Liver (tissue), 3 donors: ENCODE measurements at regions not wholly inside any gene's neighbourhood (a gene's known extent, or its start where the extent isn't known, plus 50 kb on each side); places are given as distances from the start of the nearest gene placed in this dataset.

Source experiments
- EGR1 ChIP-seq, 2 donors: IDR thresholded peaks; 2 replicates each; pipeline ENCODE4 v1.6.1; 2016 to 2018; ENCODE audit warnings: antibody characterized with exemption in 2 of 2, low read depth in 2 of 2
- GABPA ChIP-seq, 2 donors: IDR thresholded peaks in 1 of 2; conservative IDR thresholded peaks in 1 of 2; 2 replicates each; pipeline ENCODE4 v1.6.1; 2016; ENCODE audit warnings: antibody characterized with exemption in 2 of 2, mild to moderate bottlenecking in 1 of 2, moderate library complexity in 1 of 2
- HNF4A ChIP-seq, 2 donors: conservative IDR thresholded peaks; 2 replicates each; pipeline ENCODE4 v1.6.1; 2016; ENCODE audit warnings: antibody characterized with exemption in 2 of 2, mild to moderate bottlenecking in 2 of 2
- RAD21 ChIP-seq, 2 donors: IDR thresholded peaks; 2 replicates each; pipeline ENCODE4 v1.6.1; 2016; ENCODE audit warnings: antibody characterized with exemption in 2 of 2, mild to moderate bottlenecking in 2 of 2
- RXRA ChIP-seq, 2 donors: IDR thresholded peaks; 2 replicates each; pipeline ENCODE4 v1.6.1; 2017 to 2018; ENCODE audit warnings: antibody characterized with exemption in 2 of 2, mild to moderate bottlenecking in 1 of 2
- TAF1 ChIP-seq: conservative IDR thresholded peaks from 2 replicates; pipeline ENCODE4 v1.6.1; 2016; ENCODE audit warnings: antibody characterized with exemption, mild to moderate bottlenecking
- YY1 ChIP-seq: IDR thresholded peaks from 2 replicates; pipeline ENCODE4 v1.6.1; 2016; ENCODE audit warnings: antibody characterized with exemption, mild to moderate bottlenecking
- TF ChIP-seq, protein P1 (sequence below): fragments of 150-350 bp; IDR thresholded peaks from 2 replicates; pipeline ENCODE4 v1.5.1; 2017; ENCODE audit warnings: improper control_type of control experiment, low read depth, low read length; ENCODE audit not compliant: missing input control
- TF ChIP-seq, protein P2 (sequence below): IDR thresholded peaks from 2 replicates; pipeline ENCODE4 v1.6.1; 2016; ENCODE audit warnings: antibody characterized with exemption
- TF ChIP-seq, protein P3 (sequence below): IDR thresholded peaks from 2 replicates; pipeline ENCODE4 v1.6.1; 2016; ENCODE audit warnings: antibody characterized with exemption, mild to moderate bottlenecking
- TF ChIP-seq, protein P4 (sequence below): IDR thresholded peaks from 2 replicates; pipeline ENCODE4 v1.6.1; 2016; ENCODE audit warnings: antibody characterized with exemption
- donor health status: healthy.
- donor health status: healthy.

DNA sequence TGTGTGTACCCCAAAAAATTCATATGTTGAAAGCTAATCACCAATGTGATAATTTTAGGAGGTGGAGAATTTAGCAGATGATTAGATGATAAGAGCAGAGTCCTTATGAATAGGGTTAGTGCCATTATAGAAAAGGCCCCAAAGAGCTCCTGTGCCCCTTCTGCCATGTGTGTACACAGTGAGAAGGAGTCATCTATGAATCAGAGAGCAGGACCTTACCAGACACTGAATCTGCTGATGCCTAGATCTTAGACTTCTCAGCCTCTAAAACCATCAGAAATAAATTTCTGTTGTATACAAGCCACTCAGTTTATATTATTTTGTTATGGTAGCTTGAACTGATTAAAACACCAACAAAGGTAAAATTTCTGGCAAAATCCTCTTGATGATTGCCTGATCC, 560.0 kb upstream of the CDH2 start:
- TF ChIP-seq HNF4A (conservative IDR thresholded peaks at IDR 0.05) (no peak), RAD21 (IDR thresholded peaks at IDR 0.05) (no peak), TAF1 (no peak), RXRA (IDR thresholded peaks at IDR 0.05) (no peak), YY1 (no peak), GABPA (IDR thresholded peaks at IDR 0.05 in 1 of 2, conservative IDR thresholded peaks at IDR 0.05 in 1 of 2) (no peak), EGR1 (IDR thresholded peaks at IDR 0.05; ENCODE audit: low read depth in 2 of 2) (no peak)
- TF ChIP-seq, protein P1, sequence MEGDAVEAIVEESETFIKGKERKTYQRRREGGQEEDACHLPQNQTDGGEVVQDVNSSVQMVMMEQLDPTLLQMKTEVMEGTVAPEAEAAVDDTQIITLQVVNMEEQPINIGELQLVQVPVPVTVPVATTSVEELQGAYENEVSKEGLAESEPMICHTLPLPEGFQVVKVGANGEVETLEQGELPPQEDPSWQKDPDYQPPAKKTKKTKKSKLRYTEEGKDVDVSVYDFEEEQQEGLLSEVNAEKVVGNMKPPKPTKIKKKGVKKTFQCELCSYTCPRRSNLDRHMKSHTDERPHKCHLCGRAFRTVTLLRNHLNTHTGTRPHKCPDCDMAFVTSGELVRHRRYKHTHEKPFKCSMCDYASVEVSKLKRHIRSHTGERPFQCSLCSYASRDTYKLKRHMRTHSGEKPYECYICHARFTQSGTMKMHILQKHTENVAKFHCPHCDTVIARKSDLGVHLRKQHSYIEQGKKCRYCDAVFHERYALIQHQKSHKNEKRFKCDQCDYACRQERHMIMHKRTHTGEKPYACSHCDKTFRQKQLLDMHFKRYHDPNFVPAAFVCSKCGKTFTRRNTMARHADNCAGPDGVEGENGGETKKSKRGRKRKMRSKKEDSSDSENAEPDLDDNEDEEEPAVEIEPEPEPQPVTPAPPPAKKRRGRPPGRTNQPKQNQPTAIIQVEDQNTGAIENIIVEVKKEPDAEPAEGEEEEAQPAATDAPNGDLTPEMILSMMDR = no peak
- TF ChIP-seq, protein P2, sequence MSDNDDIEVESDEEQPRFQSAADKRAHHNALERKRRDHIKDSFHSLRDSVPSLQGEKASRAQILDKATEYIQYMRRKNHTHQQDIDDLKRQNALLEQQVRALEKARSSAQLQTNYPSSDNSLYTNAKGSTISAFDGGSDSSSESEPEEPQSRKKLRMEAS = no peak
- TF ChIP-seq, protein P3, sequence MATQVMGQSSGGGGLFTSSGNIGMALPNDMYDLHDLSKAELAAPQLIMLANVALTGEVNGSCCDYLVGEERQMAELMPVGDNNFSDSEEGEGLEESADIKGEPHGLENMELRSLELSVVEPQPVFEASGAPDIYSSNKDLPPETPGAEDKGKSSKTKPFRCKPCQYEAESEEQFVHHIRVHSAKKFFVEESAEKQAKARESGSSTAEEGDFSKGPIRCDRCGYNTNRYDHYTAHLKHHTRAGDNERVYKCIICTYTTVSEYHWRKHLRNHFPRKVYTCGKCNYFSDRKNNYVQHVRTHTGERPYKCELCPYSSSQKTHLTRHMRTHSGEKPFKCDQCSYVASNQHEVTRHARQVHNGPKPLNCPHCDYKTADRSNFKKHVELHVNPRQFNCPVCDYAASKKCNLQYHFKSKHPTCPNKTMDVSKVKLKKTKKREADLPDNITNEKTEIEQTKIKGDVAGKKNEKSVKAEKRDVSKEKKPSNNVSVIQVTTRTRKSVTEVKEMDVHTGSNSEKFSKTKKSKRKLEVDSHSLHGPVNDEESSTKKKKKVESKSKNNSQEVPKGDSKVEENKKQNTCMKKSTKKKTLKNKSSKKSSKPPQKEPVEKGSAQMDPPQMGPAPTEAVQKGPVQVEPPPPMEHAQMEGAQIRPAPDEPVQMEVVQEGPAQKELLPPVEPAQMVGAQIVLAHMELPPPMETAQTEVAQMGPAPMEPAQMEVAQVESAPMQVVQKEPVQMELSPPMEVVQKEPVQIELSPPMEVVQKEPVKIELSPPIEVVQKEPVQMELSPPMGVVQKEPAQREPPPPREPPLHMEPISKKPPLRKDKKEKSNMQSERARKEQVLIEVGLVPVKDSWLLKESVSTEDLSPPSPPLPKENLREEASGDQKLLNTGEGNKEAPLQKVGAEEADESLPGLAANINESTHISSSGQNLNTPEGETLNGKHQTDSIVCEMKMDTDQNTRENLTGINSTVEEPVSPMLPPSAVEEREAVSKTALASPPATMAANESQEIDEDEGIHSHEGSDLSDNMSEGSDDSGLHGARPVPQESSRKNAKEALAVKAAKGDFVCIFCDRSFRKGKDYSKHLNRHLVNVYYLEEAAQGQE = no peak
- TF ChIP-seq, protein P4, sequence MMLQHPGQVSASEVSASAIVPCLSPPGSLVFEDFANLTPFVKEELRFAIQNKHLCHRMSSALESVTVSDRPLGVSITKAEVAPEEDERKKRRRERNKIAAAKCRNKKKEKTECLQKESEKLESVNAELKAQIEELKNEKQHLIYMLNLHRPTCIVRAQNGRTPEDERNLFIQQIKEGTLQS = no peak
